ENCODE measurements at regions not wholly inside any gene's neighbourhood (a gene's known extent, or its start where the extent isn't known, plus 50 kb on each side); places are given as distances from the start of the nearest gene placed in this dataset.

GRCh38 chr20:62576815-62577489 lies 65.4 kb upstream of the SLCO4A1 start:
- Histone ChIP-seq H3K9me3 (ENCODE audit: control insufficient read depth in 1 of 2, low read length in 2 of 2) (no peaks in the 10 kb centered on the region), H3K27me3 (ENCODE audit: insufficient read depth, low read length) (peaks cover 3% of the 10 kb centered on the region), H3K4me1 (ENCODE audit: insufficient read depth, low read length) (no peaks in the 10 kb centered on the region), H3K27ac (ENCODE audit: low read depth, low read length) (no peak overlapping the region), H3K4me3 (ENCODE audit: low read length in 2 of 2) (no peak overlapping the region), H3K36me3 (ENCODE audit: insufficient read depth, low read length) (no peaks in the 10 kb centered on the region)
- intact Hi-C loops (cut with micrococcal nuclease): no loop called here
- Mint-ChIP-seq H3K27me3 (peaks cover 29 to 37% of the 10 kb centered on the region in 2 donors), H3K9me3 (no peaks in the 10 kb centered on the region), H3K36me3 (no peaks in the 10 kb centered on the region), H3K27ac (no peak overlapping the region), H3K4me3 (no peak overlapping the region), H3K4me1 (peaks cover 0 to 1% (median under 1%) of the 10 kb centered on the region in 4 donors)
- DNase-seq: no peak
- ChIA-PET CTCF (ENCODE audit: partially characterized antibody) (interaction anchor here (0.9 kb wide), 2 partner anchors 9 to 40 kb away, joined by 3 read pairs; no protein-coding TSS in a partner anchor), POLR2A (ENCODE audit: partially characterized antibody) (no interaction called here)

GRCh38 chr20:62577490-62577836 lies 64.8 kb upstream of the SLCO4A1 start:
- no peak overlapping the region for H3K27ac ChIP-seq (ENCODE audit: low read depth, low read length)
- Mint-ChIP-seq H3K36me3 (no peaks in the 10 kb centered on the region), H3K4me1 (peaks cover 0 to 1% (median under 1%) of the 10 kb centered on the region in 4 donors), H3K4me3 (no peak overlapping the region), H3K27me3 (peaks cover 31 to 37% of the 10 kb centered on the region in 2 donors), H3K9me3 (no peaks in the 10 kb centered on the region), H3K27ac (no peak overlapping the region)
- ChIA-PET POLR2A (ENCODE audit: partially characterized antibody) (no interaction called here), CTCF (ENCODE audit: partially characterized antibody) (interaction anchor here (0.9 kb wide), 2 partner anchors 9 to 39 kb away, joined by 3 read pairs; no protein-coding TSS in a partner anchor)
- intact Hi-C loops (cut with micrococcal nuclease): no loop called here
- no peaks in the 10 kb centered on the region for H3K4me1 ChIP-seq (ENCODE audit: insufficient read depth, low read length)
- DNase-seq: no peak
- no peaks in the 10 kb centered on the region for H3K9me3 ChIP-seq (ENCODE audit: control insufficient read depth in 1 of 2, low read length in 2 of 2)
- H3K27me3 ChIP-seq (ENCODE audit: insufficient read depth, low read length): peaks cover 3% of the 10 kb centered on the region
- no peaks in the 10 kb centered on the region for H3K36me3 ChIP-seq (ENCODE audit: insufficient read depth, low read length)
- H3K4me3 ChIP-seq (ENCODE audit: low read length in 2 of 2): no peak overlapping the region

- no peak overlapping the region for H3K4me3 Mint-ChIP-seq
- peaks cover 3% of the 10 kb centered on the region for H3K27me3 ChIP-seq (ENCODE audit: insufficient read depth, low read length)
Measured at GRCh38 chr20:62578294-62578897, 63.9 kb upstream of the SLCO4A1 start.

GRCh38 chr20:62580052-62580451 lies 62.3 kb upstream of the SLCO4A1 start:
- Histone ChIP-seq H3K4me3 (ENCODE audit: low read length in 2 of 2) (no peak overlapping the region), H3K36me3 (ENCODE audit: insufficient read depth, low read length) (no peaks in the 10 kb centered on the region)

More at GRCh38 chr20:62578294-62578897, 63.9 kb upstream of the SLCO4A1 start:
- Mint-ChIP-seq H3K27me3 (peaks cover 31 to 43% of the 10 kb centered on the region in 2 donors), H3K4me1 (peaks cover 0 to 4% (median 2%) of the 10 kb centered on the region in 4 donors), H3K27ac (no peak overlapping the region), H3K36me3 (no peaks in the 10 kb centered on the region), H3K9me3 (no peaks in the 10 kb centered on the region)
- ChIA-PET CTCF (ENCODE audit: partially characterized antibody) (no interaction called here), POLR2A (ENCODE audit: partially characterized antibody) (no interaction called here)
- Histone ChIP-seq H3K9me3 (ENCODE audit: control insufficient read depth in 1 of 2, low read length in 2 of 2) (no peaks in the 10 kb centered on the region), H3K36me3 (ENCODE audit: insufficient read depth, low read length) (no peaks in the 10 kb centered on the region), H3K27ac (ENCODE audit: low read depth, low read length) (no peak overlapping the region), H3K4me1 (ENCODE audit: insufficient read depth, low read length) (no peaks in the 10 kb centered on the region), H3K4me3 (ENCODE audit: low read length in 2 of 2) (no peak overlapping the region)
- no peak for DNase-seq
- intact Hi-C loops (cut with micrococcal nuclease): no loop called here

GRCh38 chr20:62580733-62581132 lies 61.6 kb upstream of the SLCO4A1 start:
- H3K4me1 Mint-ChIP-seq: peaks cover 0 to 4% (median 2%) of the 10 kb centered on the region in 4 donors
- intact Hi-C loops (cut with micrococcal nuclease): no loop called here
- H3K27me3 Mint-ChIP-seq: peaks cover 31 to 37% of the 10 kb centered on the region in 2 donors
- no peaks in the 10 kb centered on the region for H3K36me3 ChIP-seq (ENCODE audit: insufficient read depth, low read length)
- H3K9me3 Mint-ChIP-seq: no peaks in the 10 kb centered on the region
- no peak overlapping the region for H3K4me3 Mint-ChIP-seq
- H3K27ac ChIP-seq (ENCODE audit: low read depth, low read length): no peak overlapping the region
- no peak overlapping the region for H3K27ac Mint-ChIP-seq
- H3K36me3 Mint-ChIP-seq: no peaks in the 10 kb centered on the region
- H3K9me3 ChIP-seq (ENCODE audit: control insufficient read depth in 1 of 2, low read length in 2 of 2): no peaks in the 10 kb centered on the region
- POLR2A ChIA-PET (ENCODE audit: partially characterized antibody): no interaction called here
- CTCF ChIA-PET (ENCODE audit: partially characterized antibody): no interaction called here
- no peak for DNase-seq
- H3K4me3 ChIP-seq (ENCODE audit: low read length in 2 of 2): no peak overlapping the region
- H3K27me3 ChIP-seq (ENCODE audit: insufficient read depth, low read length): no peaks in the 10 kb centered on the region
- H3K4me1 ChIP-seq (ENCODE audit: insufficient read depth, low read length): no peaks in the 10 kb centered on the region

More at GRCh38 chr20:62580052-62580451, 62.3 kb upstream of the SLCO4A1 start:
- Histone ChIP-seq H3K27me3 (ENCODE audit: insufficient read depth, low read length) (no peaks in the 10 kb centered on the region), H3K4me1 (ENCODE audit: insufficient read depth, low read length) (no peaks in the 10 kb centered on the region), H3K9me3 (ENCODE audit: control insufficient read depth in 1 of 2, low read length in 2 of 2) (no peaks in the 10 kb centered on the region), H3K27ac (ENCODE audit: low read depth, low read length) (no peak overlapping the region)
- CTCF ChIA-PET (ENCODE audit: partially characterized antibody): no interaction called here
- intact Hi-C loops (cut with micrococcal nuclease): no loop called here
- Mint-ChIP-seq H3K4me1 (peaks cover 0 to 4% (median 2%) of the 10 kb centered on the region in 4 donors), H3K27ac (no peak overlapping the region), H3K4me3 (no peak overlapping the region), H3K27me3 (peaks cover 30 to 35% of the 10 kb centered on the region in 2 donors), H3K36me3 (no peaks in the 10 kb centered on the region), H3K9me3 (no peaks in the 10 kb centered on the region)
- no peak for DNase-seq
- POLR2A ChIA-PET (ENCODE audit: partially characterized antibody): no interaction called here

- no peaks in the 10 kb centered on the region for H3K27me3 ChIP-seq (ENCODE audit: insufficient read depth, low read length)
- H3K4me3 ChIP-seq (ENCODE audit: low read length in 2 of 2): no peak overlapping the region
- Mint-ChIP-seq H3K27ac (no peak overlapping the region), H3K4me3 (no peak overlapping the region), H3K9me3 (no peaks in the 10 kb centered on the region), H3K27me3 (peaks cover 32 to 37% of the 10 kb centered on the region in 2 donors), H3K36me3 (no peaks in the 10 kb centered on the region), H3K4me1 (peaks cover 0 to 4% (median 2%) of the 10 kb centered on the region in 4 donors)
- intact Hi-C loops (cut with micrococcal nuclease): no loop called here
- CTCF ChIA-PET (ENCODE audit: partially characterized antibody): no interaction called here
- POLR2A ChIA-PET (ENCODE audit: partially characterized antibody): no interaction called here
- H3K36me3 ChIP-seq (ENCODE audit: insufficient read depth, low read length): no peaks in the 10 kb centered on the region
- H3K9me3 ChIP-seq (ENCODE audit: control insufficient read depth in 1 of 2, low read length in 2 of 2): no peaks in the 10 kb centered on the region
- no peak for DNase-seq
- H3K4me1 ChIP-seq (ENCODE audit: insufficient read depth, low read length): no peaks in the 10 kb centered on the region
- H3K27ac ChIP-seq (ENCODE audit: low read depth, low read length): no peak overlapping the region
Measured at GRCh38 chr20:62581308-62581707, 61.0 kb upstream of the SLCO4A1 start.

GRCh38 chr20:62581806-62582205 lies 60.5 kb upstream of the SLCO4A1 start:
- no peak overlapping the region for H3K4me3 ChIP-seq (ENCODE audit: low read length in 2 of 2)
- ChIA-PET POLR2A (ENCODE audit: partially characterized antibody) (no interaction called here), CTCF (ENCODE audit: partially characterized antibody) (no interaction called here)
- Mint-ChIP-seq H3K9me3 (no peaks in the 10 kb centered on the region), H3K27me3 (peaks cover 32 to 34% of the 10 kb centered on the region in 2 donors), H3K27ac (no peak overlapping the region), H3K36me3 (no peaks in the 10 kb centered on the region), H3K4me3 (no peak overlapping the region), H3K4me1 (peaks cover 0 to 4% (median 2%) of the 10 kb centered on the region in 4 donors)
- no peak for DNase-seq
- H3K27me3 ChIP-seq (ENCODE audit: insufficient read depth, low read length): no peaks in the 10 kb centered on the region
- H3K4me1 ChIP-seq (ENCODE audit: insufficient read depth, low read length): no peaks in the 10 kb centered on the region
- intact Hi-C loops (cut with micrococcal nuclease): no loop called here
- H3K9me3 ChIP-seq (ENCODE audit: control insufficient read depth in 1 of 2, low read length in 2 of 2): no peaks in the 10 kb centered on the region
- no peaks in the 10 kb centered on the region for H3K36me3 ChIP-seq (ENCODE audit: insufficient read depth, low read length)
- no peak overlapping the region for H3K27ac ChIP-seq (ENCODE audit: low read depth, low read length)
